C4-2B (cell line): ENCODE measurements at regions not wholly inside any gene's neighbourhood (a gene's known extent, or its start where the extent isn't known, plus 50 kb on each side); places are given as distances from the start of the nearest gene placed in this dataset.

Experiments used
- H3K27ac ChIP-seq: fragments of 450-650 bp; 2 replicates; pipeline ENCODE4 v1.5.1; 2017
- CTCF ChIP-seq: fragments of 450-650 bp; conservative IDR thresholded peaks from 2 replicates; pipeline ENCODE4 v1.5.1; 2017; ENCODE audit warnings: mild to moderate bottlenecking
- ZFX ChIP-seq: fragments of 450-650 bp; IDR thresholded peaks from 2 replicates; pipeline ENCODE4 v1.6.1; 2017

- TF ChIP-seq ZFX (no peak), CTCF (no peak)
- H3K27ac ChIP-seq: no peak overlapping the region
Observed at GRCh38 chr10:37623506-37623905, 233.9 kb downstream of the ZNF248 start.

GRCh38 chr10:37619336-37619735 lies 238.1 kb downstream of the ZNF248 start:
- H3K27ac ChIP-seq: no peak overlapping the region
- no peak for TF ChIP-seq CTCF
- no peak for TF ChIP-seq ZFX

DNA sequence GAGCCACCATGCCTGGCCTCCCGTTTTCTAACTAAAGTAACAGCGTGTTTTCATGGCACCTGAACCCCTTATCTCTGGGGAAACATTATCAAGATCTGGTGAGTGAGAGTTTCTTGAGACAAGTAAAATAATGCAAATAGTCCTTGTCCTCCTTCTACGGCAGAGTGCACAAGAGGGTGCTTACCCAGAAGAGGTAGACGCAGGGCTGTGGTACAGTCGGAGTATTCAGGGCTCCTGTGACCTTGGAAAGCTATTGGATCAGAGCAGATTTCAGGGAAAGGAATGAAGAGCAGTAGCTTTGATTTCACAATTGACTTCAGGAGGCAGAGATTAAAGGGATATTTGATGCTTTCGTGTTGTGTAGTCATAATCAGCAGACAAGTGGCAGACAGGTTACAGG lies 269.1 kb downstream of the ZNF248 start:
- TF ChIP-seq CTCF (no peak), ZFX (no peak)
- no peak overlapping the region for H3K27ac ChIP-seq

DNA sequence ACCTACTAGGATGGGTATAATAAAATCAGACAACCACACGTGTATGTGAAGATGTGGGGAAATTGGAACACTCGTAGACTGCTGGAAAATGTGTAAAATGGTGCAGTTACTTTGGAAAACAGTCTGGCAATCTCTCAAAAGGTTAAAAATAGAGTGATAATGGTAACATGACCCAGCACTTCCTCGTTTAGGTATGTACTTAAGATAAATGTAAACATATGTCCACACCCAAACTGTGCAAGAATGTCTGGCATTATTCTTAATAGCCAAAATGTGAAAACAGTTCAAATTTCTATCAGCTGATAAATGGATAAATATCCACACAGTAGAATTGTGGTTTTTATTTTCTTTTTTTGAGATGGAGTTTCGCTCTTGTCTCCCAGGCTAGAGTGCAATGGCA lies 272.8 kb downstream of the ZNF248 start:
- TF ChIP-seq ZFX (no peak), CTCF (no peak)
- H3K27ac ChIP-seq: no peak overlapping the region

DNA sequence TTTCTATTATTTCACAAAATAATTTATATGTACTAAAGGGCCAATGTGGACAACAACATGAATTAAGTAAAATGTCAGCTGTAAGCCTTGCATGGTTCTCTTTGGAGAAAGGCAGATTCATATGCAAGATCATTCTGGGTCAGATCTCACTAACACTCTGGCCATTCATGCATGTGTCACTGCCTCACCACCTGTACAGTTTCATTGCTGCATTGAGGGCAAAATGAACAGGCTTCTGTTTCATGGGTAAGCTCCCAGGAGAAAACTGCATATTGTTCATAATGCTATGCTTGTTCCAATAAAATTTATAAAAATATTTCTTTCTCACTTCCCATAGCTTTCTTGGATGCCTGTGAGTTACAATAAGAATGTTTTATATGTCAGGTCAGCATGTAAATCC lies 275.2 kb downstream of the ZNF248 start:
- no peak overlapping the region for H3K27ac ChIP-seq

DNA sequence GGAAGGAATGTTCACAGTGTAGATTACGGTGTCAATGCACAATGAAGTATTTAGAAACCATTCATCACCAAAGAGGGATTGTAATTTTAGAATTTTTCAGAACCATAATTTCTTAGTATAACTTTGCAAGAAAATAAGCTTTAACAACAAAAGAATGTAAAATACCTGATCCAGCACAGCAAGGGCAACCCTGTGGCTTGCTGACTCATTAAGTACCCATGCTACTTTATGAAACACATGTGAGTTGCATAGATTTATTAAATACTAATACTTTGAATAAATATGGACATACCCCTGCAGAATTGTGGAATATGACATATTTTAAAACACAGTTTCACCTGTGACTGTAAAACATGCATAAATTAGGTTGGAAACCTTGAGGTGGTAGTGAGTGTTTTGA lies 281.3 kb downstream of the ZNF248 start:
- no peak overlapping the region for H3K27ac ChIP-seq
- TF ChIP-seq ZFX: no peak
- TF ChIP-seq CTCF: no peak

More for the DNA sequence above, 275.2 kb downstream of the ZNF248 start:
- no peak for TF ChIP-seq CTCF
- TF ChIP-seq ZFX: no peak

DNA sequence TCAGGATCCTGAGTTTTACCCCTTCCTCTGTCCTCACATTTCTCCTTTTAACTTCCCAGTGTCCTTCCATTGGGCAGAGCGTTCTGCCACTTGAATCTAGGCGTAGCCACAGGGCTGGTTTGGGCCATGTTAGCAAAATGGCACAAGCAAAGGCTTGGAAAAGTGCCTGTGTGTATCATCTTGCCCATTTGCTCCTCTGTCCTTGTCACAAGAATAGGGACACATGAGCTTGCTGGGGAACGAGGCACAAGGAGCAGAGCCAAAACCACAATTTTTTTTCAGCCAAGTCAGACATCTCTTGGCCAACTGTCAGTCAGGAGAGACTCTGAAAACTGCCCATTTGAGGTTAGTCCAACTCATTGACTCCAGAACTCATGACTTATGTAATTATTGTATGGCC lies 285.2 kb downstream of the ZNF248 start:
- TF ChIP-seq ZFX (no peak), CTCF (no peak)
- H3K27ac ChIP-seq: no peak overlapping the region
